ENCODE measurements at regions not wholly inside any gene's neighbourhood (a gene's known extent, or its start where the extent isn't known, plus 50 kb on each side); places are given as distances from the start of the nearest gene placed in this dataset.

GRCh38 chr7:25304691-25305090, 76.4 kb upstream of the NPVF start:
- no peak for TF ChIP-seq CTCF (IDR thresholded peaks at IDR 0.05)
- no peak for TF ChIP-seq POLR2A (IDR thresholded peaks at IDR 0.05)

Data from adrenal gland (tissue), 5 donors.